GM13976 (cell line): ENCODE measurements at regions not wholly inside any gene's neighbourhood (a gene's known extent, or its start where the extent isn't known, plus 50 kb on each side); places are given as distances from the start of the nearest gene placed in this dataset.

ENCODE experiments used
- DNase-seq: peaks from one replicate; pipeline ENCODE4 v3.0.0; 2012; ENCODE audit warnings: low spot score
- CTCF ChIP-seq: IDR thresholded peaks from 2 replicates; pipeline ENCODE4 v1.5.1; 2012; ENCODE audit warnings: borderline replicate concordance, mild to moderate bottlenecking; ENCODE audit not compliant: insufficient read depth; ENCODE audit errors: extremely low read depth, missing control alignments, control extremely low read depth
- in situ Hi-C: fragments of 300-500 bp; cut with MboI; formaldehyde crosslinking; loops from one replicate; pipeline ENCODE4 v1.12.0; 2022; ENCODE audit warnings: low sequenced_read_pairs, mixed read lengths, inconsistent platforms; ENCODE audit not compliant: unreplicated experiment

GRCh38 chr1:58094221-58094620 is 452.3 kb downstream of the OMA1 start:
- in situ Hi-C loops: no loop called here
- no peak for DNase-seq
- no peak for TF ChIP-seq CTCF

- in situ Hi-C loops: no loop called here
- no peak for TF ChIP-seq CTCF
- DNase-seq: no peak
These were observed 455.9 kb downstream of the OMA1 start for GRCh38 chr1:58090640-58091039.

- TF ChIP-seq CTCF: no peak
- in situ Hi-C loops: no loop called here
- no peak for DNase-seq
These were observed 456.5 kb downstream of the OMA1 start for GRCh38 chr1:58089898-58090534.

- no peak for TF ChIP-seq CTCF
- in situ Hi-C loops: no loop called here
- no peak for DNase-seq
These were observed 462.3 kb downstream of the OMA1 start for GRCh38 chr1:58084266-58084665.

GRCh38 chr1:58082596-58082995 is 463.9 kb downstream of the OMA1 start:
- no peak for DNase-seq

GRCh38 chr1:58076258-58076657 is 470.3 kb downstream of the OMA1 start:
- DNase-seq: no peak
- TF ChIP-seq CTCF: no peak
- in situ Hi-C loops: no loop called here

More at GRCh38 chr1:58082596-58082995, 463.9 kb downstream of the OMA1 start:
- TF ChIP-seq CTCF: no peak
- in situ Hi-C loops: no loop called here
